Epithelial cell of esophagus (primary cell): ENCODE measurements at regions not wholly inside any gene's neighbourhood (a gene's known extent, or its start where the extent isn't known, plus 50 kb on each side); places are given as distances from the start of the nearest gene placed in this dataset.

Source experiments
- DNase-seq: peaks from one replicate; pipeline ENCODE4 v3.0.0; 2010; ENCODE audit warnings: low read depth
- H3K4me3 ChIP-seq: 2 replicates; pipeline ENCODE4 v1.5.1; 2011; ENCODE audit warnings: mild to moderate bottlenecking, low read length, control low read depth
- TF ChIP-seq, protein P1 (sequence below): IDR thresholded peaks from 2 replicates; pipeline ENCODE4 v1.5.1; 2011; ENCODE audit warnings: low read depth, mild to moderate bottlenecking, low read length, control low read depth, inconsistent platforms; ENCODE audit not compliant: insufficient read depth; ENCODE audit errors: missing control alignments

DNA sequence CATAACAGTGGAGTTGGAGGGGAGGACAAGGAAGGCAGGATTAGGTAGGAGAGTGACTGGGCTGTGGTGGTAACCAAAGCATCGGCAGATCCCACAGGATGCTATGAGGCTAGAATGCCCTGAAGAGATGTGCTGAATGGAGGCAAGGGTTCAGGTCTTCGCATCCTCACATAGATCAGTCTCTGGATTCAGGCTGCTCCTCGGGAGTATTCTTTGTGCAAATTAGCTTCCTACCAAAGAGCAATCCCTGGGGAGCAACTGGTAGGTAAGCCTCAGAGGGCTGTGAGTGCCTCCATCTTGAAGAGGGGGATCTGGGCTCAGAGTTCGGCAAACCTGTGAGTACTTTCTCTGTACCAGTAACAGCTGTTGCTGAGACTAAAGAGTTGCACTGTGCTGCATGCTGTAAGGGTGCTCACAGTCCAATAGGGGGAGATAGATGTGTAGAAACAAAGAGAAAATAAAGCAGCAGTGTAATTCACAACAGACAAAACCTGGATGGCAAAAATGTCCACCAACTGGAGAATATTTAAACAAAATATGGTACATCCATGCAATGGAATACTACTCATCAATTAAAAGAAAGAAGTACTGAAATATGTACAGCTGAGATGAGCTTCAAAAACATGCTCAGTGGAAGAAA, 322.4 kb upstream of the DEPDC1 start:
- no peak overlapping the region for H3K4me3 ChIP-seq
- TF ChIP-seq, protein P1, sequence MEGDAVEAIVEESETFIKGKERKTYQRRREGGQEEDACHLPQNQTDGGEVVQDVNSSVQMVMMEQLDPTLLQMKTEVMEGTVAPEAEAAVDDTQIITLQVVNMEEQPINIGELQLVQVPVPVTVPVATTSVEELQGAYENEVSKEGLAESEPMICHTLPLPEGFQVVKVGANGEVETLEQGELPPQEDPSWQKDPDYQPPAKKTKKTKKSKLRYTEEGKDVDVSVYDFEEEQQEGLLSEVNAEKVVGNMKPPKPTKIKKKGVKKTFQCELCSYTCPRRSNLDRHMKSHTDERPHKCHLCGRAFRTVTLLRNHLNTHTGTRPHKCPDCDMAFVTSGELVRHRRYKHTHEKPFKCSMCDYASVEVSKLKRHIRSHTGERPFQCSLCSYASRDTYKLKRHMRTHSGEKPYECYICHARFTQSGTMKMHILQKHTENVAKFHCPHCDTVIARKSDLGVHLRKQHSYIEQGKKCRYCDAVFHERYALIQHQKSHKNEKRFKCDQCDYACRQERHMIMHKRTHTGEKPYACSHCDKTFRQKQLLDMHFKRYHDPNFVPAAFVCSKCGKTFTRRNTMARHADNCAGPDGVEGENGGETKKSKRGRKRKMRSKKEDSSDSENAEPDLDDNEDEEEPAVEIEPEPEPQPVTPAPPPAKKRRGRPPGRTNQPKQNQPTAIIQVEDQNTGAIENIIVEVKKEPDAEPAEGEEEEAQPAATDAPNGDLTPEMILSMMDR: peak; percentile 66
- peak; percentile 28 for DNase-seq

DNA sequence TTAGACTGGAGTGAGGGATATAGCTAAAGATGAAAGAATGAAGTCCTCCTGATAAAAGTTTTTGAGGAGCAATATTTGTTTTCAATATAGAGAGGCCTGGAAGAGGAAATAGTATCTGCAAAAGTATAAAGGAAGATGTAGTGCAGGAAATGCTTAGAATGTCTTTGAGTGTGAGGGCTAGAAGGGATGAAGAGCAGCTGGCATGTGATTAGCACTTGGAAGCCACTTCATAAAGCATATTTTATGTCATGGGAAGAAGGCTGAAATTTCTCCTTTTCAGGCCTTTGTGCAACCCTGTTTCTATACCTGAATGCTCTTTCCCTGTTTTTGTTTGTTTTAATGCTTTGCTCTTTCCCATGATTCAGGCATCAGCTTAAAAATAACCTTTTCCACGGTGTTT, 323.3 kb upstream of the DEPDC1 start:
- DNase-seq: no peak
- TF ChIP-seq, protein P1: no peak
- no peak overlapping the region for H3K4me3 ChIP-seq

DNA sequence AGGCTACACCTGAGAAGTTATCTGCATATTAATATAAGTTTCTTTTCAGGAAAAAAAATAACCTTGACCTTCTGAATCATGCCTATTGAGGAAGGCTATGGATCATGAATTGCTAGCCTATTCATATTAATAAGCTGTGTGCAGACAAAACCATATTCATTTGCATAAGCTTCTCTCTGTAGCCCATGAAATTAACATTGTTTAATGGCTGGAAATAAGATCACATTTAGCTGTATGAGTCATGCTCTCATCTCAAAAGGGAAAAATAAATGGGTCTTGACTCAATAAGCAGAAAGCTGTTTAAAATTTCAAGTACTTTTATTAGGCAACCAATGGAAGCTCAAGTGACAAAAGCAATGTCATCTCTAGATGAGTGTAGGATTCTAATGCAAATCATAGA, 330.0 kb upstream of the DEPDC1 start:
- DNase-seq: no peak
- TF ChIP-seq, protein P1: no peak
- H3K4me3 ChIP-seq: no peak overlapping the region

DNA sequence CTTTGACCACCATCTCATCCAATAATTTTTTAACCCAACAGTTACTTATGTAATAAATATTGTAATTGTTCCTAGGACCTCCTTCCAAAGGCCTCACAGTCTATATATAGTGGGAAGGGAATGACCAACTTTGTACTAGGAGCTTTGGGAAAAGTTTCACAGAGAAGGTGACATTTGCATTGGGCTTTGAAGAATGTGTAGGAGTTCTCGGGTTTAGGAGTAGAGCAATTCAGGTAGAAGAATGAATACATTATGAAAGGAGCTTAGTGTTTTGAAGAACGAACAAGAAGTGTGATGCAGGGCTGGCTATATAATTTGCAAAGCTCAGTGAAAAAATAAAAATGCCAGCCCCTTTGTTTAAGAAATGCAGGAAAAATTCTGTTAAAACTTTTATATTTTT, 330.4 kb upstream of the DEPDC1 start:
- no peak for DNase-seq
- H3K4me3 ChIP-seq: no peak overlapping the region
- TF ChIP-seq, protein P1: no peak

DNA sequence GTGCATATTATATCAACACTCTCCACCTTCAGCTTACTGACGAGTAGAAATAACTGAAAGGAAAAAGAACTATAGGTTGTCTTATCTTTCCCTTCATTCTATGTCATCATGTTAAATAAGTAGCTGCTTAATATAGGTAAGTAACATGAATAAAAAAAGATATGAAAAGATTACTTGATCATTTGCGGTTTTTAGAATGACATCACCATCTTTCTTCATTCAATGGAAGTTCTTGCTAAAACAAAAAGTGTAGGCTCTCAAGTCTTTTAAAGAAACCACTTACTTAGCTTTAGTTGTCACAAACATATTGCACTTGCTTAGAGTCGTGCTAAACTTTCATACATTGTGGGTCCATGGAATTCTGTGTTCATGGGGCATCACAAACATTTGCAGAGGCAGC, 331.1 kb upstream of the DEPDC1 start:
- TF ChIP-seq, protein P1: no peak
- no peak for DNase-seq
- no peak overlapping the region for H3K4me3 ChIP-seq

DNA sequence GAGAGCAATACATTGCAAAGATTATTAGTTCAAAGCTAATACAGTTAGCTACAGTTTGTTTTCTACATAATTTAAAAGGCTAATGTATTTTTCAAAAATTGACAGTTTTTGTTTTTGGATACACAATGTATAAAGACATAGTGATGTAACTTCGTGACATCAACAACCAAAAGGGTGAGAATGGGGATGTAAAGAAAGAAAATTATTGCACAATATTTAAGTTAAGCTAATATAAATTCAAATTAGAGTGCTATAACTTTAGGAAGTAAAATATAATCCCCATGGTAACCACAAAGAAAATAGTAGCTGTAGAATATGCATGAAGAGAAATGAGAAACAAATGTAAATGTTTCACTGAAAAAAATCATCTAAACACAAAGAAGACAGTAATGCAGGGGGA, 334.4 kb upstream of the DEPDC1 start:
- no peak overlapping the region for H3K4me3 ChIP-seq
- TF ChIP-seq, protein P1: no peak
- DNase-seq: no peak

DNA sequence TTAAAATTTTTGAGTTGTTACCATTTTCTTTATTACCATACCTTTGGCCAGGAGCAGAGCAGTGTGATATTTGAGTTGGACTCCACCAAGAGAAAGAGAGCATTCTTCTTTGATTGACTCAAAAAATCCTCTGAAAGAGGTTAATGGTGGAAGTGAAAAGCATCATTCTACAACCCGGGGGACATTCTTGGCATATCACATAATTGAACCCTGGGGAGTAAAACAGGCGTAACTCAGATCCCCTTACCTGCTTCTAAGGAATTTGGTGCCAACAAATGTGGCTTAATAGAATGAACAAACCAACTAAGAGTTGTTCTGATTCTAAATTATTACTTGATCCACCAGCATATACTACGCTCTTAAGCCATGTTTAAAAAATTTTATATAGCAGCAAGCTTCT, 351.1 kb upstream of the DEPDC1 start:
- H3K4me3 ChIP-seq: no peak overlapping the region
- TF ChIP-seq, protein P1: no peak
- DNase-seq: no peak
